LHCN-M2 (cell line): ENCODE measurements at regions not wholly inside any gene's neighbourhood (a gene's known extent, or its start where the extent isn't known, plus 50 kb on each side); places are given as distances from the start of the nearest gene placed in this dataset.
"Not testable (repeated sequence)": the region's sequence is repeated elsewhere in the genome, so short reads cannot be mapped to it uniquely, and the experiment has no call there.

Experiments used
- DNase-seq: peaks from one replicate; pipeline ENCODE4 v3.0.0-alpha.2; 2012; ENCODE audit warnings: low read depth

DNA sequence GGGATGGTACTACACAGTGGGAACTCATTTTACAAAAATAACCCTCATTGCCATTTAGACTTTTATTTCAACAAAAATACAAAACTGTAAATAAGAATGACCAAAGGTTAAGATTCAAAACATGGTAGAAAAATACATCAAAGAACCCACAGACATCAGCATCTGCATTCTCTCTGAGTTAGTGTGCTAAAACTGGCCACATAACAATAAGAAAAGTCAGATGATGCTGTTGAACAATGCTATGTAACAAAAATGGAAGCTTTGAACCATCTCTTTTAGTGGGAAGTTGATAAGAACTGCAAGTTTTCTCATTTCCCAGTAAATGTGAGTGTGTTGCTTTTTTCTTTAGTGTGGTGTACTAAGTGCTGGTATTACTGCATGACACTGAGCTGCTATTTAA lies 888.4 kb upstream of the EPHA5 start:
- peak; percentile 52 for DNase-seq

DNA sequence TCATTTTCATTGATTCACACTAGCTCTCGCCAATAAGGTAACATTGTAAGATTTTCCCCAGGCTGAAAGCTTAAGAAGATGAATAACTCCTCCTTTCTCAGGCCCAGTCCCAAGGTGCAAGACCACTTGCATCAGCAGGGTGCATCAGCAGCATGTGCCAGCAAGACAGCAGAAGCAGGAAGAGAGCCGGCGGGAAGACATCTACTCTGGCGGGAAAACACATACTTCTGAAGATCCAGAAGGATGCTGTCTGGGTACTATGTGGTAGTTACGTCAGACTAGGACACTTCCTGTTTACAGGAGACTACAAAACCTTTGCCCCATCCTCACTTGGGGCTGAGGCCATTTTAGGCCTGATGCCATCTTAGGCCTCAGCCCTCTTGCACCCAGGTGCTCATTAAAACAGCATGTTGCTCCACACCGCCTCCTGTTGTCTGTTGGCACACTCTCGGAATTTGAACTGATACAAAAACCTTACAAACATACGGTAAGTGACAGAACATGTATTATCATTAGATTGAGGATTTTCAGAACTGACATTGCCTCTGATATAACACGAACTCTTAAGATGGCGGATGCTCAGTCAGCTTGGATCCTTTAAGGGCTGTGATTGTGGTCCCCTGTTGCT lies 886.5 kb upstream of the EPHA5 start:
- DNase-seq: no peak

DNA sequence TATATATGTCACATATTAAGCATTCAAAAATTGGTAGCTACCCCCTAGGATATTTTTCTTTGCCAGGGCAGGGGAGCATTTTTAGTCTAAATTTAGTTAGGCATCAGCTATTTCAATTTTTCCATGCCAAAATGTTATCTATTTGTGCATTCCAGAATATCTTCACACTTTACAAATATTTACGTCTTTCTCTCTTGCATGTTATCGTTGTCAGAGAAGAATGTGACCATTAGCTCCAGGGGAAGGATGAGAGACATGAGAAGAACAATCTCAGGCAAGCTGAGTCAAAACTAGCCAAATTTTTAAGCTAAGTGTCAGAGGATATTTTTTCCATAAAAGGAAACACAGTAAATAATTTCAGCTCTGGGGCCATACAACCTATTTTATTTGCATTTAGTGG lies 885.0 kb upstream of the EPHA5 start:
- peak; percentile 65 for DNase-seq

DNA sequence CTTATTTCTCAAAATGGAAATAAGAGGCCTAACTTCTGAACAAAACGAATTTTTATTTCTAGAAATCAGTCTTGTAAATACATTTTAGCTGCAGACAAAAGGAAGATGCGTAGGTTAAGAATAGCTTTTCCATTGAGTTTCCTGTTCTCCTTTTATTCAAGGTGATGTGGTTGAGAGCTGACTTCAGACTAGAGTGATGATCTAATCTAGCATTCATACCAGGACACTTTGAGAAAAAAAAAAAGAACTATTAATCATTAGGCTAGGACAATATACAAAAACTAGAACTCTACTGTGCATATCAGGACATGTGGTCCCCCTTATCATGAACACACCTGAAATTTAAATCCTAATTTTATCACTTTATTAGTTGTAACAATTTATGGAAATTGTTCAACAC lies 884.5 kb upstream of the EPHA5 start:
- no peak for DNase-seq

- DNase-seq: not testable (repeated sequence)
Observed at GRCh38 chr4:66545301-66545700, 875.0 kb upstream of the EPHA5 start.

- DNase-seq: no peak
Observed at GRCh38 chr4:66544281-66544680, 874.0 kb upstream of the EPHA5 start.

DNA sequence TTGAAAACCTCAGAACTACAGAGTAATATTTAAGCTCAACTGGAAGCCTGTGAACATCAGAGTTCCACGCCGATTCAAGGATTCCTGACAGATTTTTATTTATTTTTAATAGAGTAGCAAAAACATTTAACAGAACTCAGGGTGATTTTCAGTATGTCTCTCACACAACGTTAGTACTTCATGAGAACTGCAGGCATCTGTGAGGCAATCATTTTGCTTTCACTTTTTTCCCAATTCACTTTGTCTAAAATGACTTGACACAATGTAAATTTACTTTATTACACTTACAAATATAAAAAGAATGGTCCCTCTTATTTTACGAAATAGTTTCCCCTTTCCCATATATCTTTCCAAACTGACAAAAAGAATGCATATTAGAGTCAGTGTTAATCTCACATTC lies 869.5 kb upstream of the EPHA5 start:
- DNase-seq: peak; percentile 20

GRCh38 chr4:66524781-66525180 lies 854.5 kb upstream of the EPHA5 start:
- DNase-seq: no peak

- DNase-seq: no peak
Observed at GRCh38 chr4:66522244-66522643, 852.0 kb upstream of the EPHA5 start.

- no peak for DNase-seq
Observed at GRCh38 chr4:66516940-66517339, 846.7 kb upstream of the EPHA5 start.

DNA sequence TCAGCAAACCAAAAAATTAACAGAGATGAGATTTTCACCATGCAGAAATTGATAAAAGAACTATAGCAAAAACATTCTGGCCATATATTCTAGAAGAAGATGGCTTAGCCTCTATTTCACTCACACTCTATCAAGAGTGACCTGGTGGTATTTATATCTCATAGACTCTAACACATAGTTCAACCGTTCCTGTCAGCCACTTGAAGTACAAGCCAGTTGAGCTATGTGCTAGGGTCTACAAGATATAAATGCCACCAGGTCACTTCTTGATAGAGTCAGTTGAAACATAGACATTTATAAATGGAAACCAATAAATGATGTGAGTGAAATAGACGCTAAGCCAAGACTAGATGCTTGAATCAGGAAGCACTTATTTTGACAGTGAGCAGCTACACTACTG lies 836.7 kb upstream of the EPHA5 start:
- no peak for DNase-seq

DNA sequence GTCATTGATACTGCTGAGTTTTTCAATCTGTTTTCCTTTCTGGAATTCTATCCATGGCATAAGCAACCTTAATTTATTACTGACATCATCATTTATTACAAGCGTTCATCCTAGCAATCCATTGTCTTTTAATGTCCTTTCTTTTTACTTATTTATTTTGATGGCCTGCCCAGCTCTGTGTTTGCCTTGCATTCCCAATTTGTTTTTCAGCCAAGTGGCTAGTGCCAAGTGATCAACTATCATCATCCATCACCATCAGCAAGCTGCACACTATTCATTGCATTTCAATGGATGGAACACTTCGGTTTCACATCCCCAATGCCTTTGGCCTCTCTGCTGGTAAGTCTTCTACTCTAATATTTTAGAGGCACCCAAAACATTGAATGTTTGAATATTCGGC lies 831.7 kb upstream of the EPHA5 start:
- DNase-seq: no peak

DNA sequence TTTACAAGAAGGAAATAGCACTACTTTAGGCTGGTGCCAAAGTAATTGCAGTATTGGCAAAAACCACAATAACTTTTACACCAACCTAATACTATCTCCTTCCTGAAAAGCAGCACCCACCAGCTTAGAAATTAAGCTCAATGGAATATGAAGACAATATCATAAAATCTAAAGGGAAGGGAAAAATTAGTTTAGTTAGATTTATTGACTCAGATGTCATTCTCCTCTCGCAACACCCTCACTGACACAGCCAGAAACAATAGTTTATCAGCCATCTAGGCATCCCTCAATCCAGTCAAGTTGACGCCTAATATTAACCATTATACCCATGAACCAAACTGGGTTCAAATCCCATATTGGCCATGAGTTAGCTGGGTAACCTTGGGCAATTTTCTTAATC lies 820.4 kb upstream of the EPHA5 start:
- no peak for DNase-seq

- peak; percentile 67 for DNase-seq
Observed at GRCh38 chr4:66489783-66490452, 819.6 kb upstream of the EPHA5 start.

GRCh38 chr4:66489370-66489769 lies 819.1 kb upstream of the EPHA5 start:
- DNase-seq: no peak

DNA sequence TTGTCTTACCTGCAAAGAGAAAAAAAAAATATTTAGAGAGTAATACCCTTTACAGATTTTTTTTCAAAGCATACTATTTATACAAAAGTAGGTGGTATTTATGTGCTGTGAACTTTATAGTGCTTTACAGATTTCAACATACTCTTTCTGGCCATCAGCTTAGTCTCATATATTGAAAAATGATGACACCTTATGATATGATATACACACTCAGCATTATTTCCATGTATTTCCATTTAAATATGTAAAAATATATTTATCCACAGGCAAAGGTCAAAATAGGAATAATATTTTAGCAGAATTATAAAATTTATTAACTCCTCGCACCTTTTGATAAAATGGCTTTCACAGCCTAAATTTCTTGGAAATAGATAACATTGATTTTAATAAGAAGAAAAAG lies 815.8 kb upstream of the EPHA5 start:
- no peak for DNase-seq

DNA sequence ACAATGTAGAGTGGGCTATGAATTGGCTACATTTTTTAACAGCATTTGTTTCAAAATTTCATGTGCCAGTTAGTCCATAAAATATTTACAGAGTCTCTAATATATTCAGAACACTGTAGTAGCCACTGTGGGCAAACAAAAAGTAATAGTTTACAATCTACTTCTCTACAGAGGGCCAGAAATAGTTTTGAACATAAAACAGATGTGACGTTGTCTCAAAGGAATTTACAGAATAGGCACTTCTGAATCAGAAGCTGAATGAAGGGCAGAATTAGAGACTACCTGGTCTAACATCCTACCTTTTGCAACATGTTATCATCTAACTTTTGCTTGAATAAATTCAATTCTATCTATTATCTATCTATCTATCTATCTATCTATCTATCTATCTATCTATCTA lies 811.9 kb upstream of the EPHA5 start:
- no peak for DNase-seq

- DNase-seq: no peak
Observed at GRCh38 chr4:66475596-66475995, 805.3 kb upstream of the EPHA5 start.

- DNase-seq: peak; percentile 38
Observed at GRCh38 chr4:66465111-66465510, 794.8 kb upstream of the EPHA5 start.

- DNase-seq: not testable (repeated sequence)
Observed at GRCh38 chr4:66462890-66463289, 792.6 kb upstream of the EPHA5 start.

GRCh38 chr4:66451741-66452140 lies 781.5 kb upstream of the EPHA5 start:
- DNase-seq: no peak

DNA sequence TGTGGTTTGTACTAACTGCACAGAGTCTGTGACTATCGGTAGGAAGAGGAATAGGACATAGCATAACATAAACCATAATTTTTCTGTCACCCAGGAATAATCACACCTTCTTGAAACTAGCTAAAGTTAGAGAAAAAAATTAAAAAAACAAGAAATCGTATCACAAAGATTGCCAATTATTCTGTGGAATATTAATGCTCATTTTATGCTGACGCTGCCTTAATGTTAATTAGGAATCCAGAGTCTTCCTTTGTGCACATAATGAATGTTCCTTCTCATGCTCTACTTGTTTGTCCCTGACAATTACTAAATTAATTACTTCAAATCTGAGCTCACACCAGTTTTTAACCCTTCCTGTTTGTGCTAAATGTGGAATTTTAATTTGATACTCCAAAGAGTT lies 772.7 kb upstream of the EPHA5 start:
- no peak for DNase-seq

DNA sequence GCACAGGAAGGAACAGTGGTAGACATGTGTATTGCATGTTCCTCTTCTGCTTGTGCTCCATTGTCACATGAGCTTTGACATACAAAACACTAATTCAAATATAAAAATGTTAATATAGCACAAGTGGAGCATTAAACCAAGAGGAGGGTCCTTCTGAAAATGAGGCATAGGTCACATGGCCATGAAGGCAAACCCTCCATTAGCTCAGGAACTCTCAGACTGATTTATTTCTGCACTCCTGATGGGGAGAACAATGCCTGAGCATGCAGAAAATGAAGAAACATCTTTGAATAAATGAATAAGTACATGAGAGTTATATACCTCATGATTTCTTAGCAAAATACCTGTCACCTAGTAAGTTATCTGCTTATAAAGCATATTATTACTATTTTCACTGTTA lies 769.2 kb upstream of the EPHA5 start:
- no peak for DNase-seq

DNA sequence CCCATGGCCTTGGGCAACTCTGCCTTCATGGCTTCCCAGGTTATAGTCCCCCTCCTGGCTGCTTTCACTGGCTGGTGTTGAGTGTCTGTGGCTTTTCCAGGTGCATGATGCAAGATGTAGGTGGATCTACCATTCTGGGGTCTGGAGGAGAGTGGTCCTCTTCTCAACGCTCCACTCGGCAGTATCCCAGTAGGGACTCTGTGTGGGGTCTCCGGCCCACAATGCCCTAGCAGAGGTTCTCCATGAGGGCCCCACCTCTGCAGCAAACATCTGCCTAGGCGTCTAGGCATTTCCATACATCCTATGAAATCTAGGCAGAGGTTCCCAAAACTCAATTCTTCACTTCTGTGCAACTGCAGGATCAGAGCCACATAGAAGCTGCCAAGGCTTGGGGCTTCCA lies 763.4 kb upstream of the EPHA5 start:
- no peak for DNase-seq
